ENCODE measurements at regions not wholly inside any gene's neighbourhood (a gene's known extent, or its start where the extent isn't known, plus 50 kb on each side); places are given as distances from the start of the nearest gene placed in this dataset.

DNA sequence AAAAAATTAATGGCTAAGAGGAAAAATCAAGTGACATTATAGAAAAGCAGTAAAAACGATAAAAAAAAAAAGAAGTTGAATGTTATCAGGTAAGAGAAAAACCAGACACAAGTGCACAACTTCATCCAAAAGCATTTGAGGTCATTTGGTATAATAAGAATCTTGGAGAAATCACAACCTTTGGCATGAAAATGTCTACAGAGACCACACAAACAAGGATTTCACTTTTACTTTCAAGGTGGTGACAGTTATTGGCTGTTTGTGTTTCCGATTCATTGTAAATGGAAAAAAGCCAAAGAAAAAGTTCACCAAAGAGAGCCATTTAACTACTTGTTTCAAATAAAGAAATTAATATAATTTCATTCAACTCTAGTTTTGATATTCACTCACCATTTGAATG lies 1193.5 kb downstream of the PCDH9 start:
- TF ChIP-seq RAD21 (IDR thresholded peaks at IDR 0.05) (no peak), RXRA (IDR thresholded peaks at IDR 0.05) (no peak)
- TF ChIP-seq, protein P1, sequence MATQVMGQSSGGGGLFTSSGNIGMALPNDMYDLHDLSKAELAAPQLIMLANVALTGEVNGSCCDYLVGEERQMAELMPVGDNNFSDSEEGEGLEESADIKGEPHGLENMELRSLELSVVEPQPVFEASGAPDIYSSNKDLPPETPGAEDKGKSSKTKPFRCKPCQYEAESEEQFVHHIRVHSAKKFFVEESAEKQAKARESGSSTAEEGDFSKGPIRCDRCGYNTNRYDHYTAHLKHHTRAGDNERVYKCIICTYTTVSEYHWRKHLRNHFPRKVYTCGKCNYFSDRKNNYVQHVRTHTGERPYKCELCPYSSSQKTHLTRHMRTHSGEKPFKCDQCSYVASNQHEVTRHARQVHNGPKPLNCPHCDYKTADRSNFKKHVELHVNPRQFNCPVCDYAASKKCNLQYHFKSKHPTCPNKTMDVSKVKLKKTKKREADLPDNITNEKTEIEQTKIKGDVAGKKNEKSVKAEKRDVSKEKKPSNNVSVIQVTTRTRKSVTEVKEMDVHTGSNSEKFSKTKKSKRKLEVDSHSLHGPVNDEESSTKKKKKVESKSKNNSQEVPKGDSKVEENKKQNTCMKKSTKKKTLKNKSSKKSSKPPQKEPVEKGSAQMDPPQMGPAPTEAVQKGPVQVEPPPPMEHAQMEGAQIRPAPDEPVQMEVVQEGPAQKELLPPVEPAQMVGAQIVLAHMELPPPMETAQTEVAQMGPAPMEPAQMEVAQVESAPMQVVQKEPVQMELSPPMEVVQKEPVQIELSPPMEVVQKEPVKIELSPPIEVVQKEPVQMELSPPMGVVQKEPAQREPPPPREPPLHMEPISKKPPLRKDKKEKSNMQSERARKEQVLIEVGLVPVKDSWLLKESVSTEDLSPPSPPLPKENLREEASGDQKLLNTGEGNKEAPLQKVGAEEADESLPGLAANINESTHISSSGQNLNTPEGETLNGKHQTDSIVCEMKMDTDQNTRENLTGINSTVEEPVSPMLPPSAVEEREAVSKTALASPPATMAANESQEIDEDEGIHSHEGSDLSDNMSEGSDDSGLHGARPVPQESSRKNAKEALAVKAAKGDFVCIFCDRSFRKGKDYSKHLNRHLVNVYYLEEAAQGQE (IDR thresholded peaks at IDR 0.05): no peak
- TF ChIP-seq, protein P2, sequence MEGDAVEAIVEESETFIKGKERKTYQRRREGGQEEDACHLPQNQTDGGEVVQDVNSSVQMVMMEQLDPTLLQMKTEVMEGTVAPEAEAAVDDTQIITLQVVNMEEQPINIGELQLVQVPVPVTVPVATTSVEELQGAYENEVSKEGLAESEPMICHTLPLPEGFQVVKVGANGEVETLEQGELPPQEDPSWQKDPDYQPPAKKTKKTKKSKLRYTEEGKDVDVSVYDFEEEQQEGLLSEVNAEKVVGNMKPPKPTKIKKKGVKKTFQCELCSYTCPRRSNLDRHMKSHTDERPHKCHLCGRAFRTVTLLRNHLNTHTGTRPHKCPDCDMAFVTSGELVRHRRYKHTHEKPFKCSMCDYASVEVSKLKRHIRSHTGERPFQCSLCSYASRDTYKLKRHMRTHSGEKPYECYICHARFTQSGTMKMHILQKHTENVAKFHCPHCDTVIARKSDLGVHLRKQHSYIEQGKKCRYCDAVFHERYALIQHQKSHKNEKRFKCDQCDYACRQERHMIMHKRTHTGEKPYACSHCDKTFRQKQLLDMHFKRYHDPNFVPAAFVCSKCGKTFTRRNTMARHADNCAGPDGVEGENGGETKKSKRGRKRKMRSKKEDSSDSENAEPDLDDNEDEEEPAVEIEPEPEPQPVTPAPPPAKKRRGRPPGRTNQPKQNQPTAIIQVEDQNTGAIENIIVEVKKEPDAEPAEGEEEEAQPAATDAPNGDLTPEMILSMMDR (IDR thresholded peaks at IDR 0.05; ENCODE audit: low read depth, low read length, missing input control): no peak

Data from liver (tissue), 3 donors.